Left lung (tissue), 4 donors: ENCODE measurements at regions not wholly inside any gene's neighbourhood (a gene's known extent, or its start where the extent isn't known, plus 50 kb on each side); places are given as distances from the start of the nearest gene placed in this dataset.

Experiments
- ATAC-seq: fragments of 200-7000 bp; cut with Tn5 transposase; one replicate; pipeline ENCODE4 v1.9.1; 2020; ENCODE audit warnings: moderate library complexity
- DNase-seq, 4 donors: peaks; one replicate each; pipeline ENCODE4 v3.0.0-alpha.2; 2013 to 2020
- H3K27ac ChIP-seq, 2 donors: fragments of 200-600 bp; sonication (generic) in 1 of 2; one replicate each; pipeline versions ENCODE4 v1.5.0 to v1.8.0; 2020 to 2021
- H3K27me3 ChIP-seq, 2 donors: fragments of 200-600 bp; sonication (generic) in 1 of 2; one replicate each; pipeline versions ENCODE4 v1.5.0 to v1.8.0; 2020 to 2021
- H3K36me3 ChIP-seq, 2 donors: fragments of 200-600 bp; sonication (generic) in 1 of 2; one replicate each; pipeline versions ENCODE4 v1.5.0 to v1.8.0; 2020 to 2021
- H3K4me1 ChIP-seq, 2 donors: fragments of 200-600 bp; one replicate each; pipeline ENCODE4 v1.8.0; 2021
- H3K4me3 ChIP-seq, 2 donors: fragments of 200-600 bp; sonication (generic) in 1 of 2; one replicate each; pipeline versions ENCODE4 v1.5.0 to v1.8.0; 2020 to 2021; ENCODE audit warnings: mild to moderate bottlenecking in 1 of 2
- H3K9me3 ChIP-seq, 2 donors: fragments of 200-600 bp; sonication (generic) in 1 of 2; one replicate each; pipeline versions ENCODE4 v1.5.0 to v1.8.0; 2020 to 2021
- CTCF ChIP-seq, 2 donors: fragments of 200-600 bp; sonication (generic) in 1 of 2; IDR thresholded peaks; one replicate each; pipeline versions ENCODE4 v1.5.0 to v1.8.0; 2021; ENCODE audit warnings: antibody characterized with exemption in 2 of 2
- intact Hi-C, 2 donors: fragments of 100-400 bp; cut with DNase I; formaldehyde crosslinking; loops; one replicate each; pipeline versions ENCODE4 v1.11.2 to v1.14.2; 2022
- donor health status: DM: no; HTN: yes; CAD: no.
- donor health status: DM: no; HTN: no; CAD: no.

GRCh38 chr18:67217551-67218166, 298.9 kb downstream of the DSEL start:
- DNase-seq, result peak in 2 of 4 donors; percentile 40 to 65
- Histone ChIP-seq H3K27ac (no peak overlapping the region), H3K4me3 (no peak overlapping the region), H3K27me3 (no peaks in the 10 kb centered on the region), H3K9me3 (no peaks in the 10 kb centered on the region), H3K4me1 (no peaks in the 10 kb centered on the region), H3K36me3 (no peaks in the 10 kb centered on the region)
- peak; percentile 60 to 78 for TF ChIP-seq CTCF (IDR thresholded peaks at IDR 0.05)
- intact Hi-C loops, result loop anchor here in 1 of 2 donors (10.0 kb wide), 1 partner anchor 1447 kb away; no protein-coding TSS in a partner anchor
- ATAC-seq, result peak; percentile 91

GRCh38 chr18:67216846-67217245, 299.7 kb downstream of the DSEL start:
- intact Hi-C loops, result loop anchor here in 1 of 2 donors (10.0 kb wide), 1 partner anchor 1448 kb away; no protein-coding TSS in a partner anchor
- no peak for ATAC-seq
- H3K36me3 ChIP-seq, result no peaks in the 10 kb centered on the region

GRCh38 chr18:67215686-67216085, 300.8 kb downstream of the DSEL start:
- no peak overlapping the region for H3K4me3 ChIP-seq
- no peak for TF ChIP-seq CTCF (IDR thresholded peaks at IDR 0.05)
- intact Hi-C loops, result loop anchor here in 1 of 2 donors (10.0 kb wide), 1 partner anchor 1449 kb away; no protein-coding TSS in a partner anchor
- no peaks in the 10 kb centered on the region for H3K4me1 ChIP-seq
- no peak overlapping the region for H3K27ac ChIP-seq
- H3K27me3 ChIP-seq, result no peaks in the 10 kb centered on the region
- ATAC-seq (no peak), DNase-seq (peak in 1 of 4 donors; percentile 76)
- no peaks in the 10 kb centered on the region for H3K36me3 ChIP-seq
- no peaks in the 10 kb centered on the region for H3K9me3 ChIP-seq

More at GRCh38 chr18:67216846-67217245, 299.7 kb downstream of the DSEL start:
- Histone ChIP-seq H3K4me1 (no peaks in the 10 kb centered on the region), H3K4me3 (no peak overlapping the region), H3K27me3 (no peaks in the 10 kb centered on the region), H3K9me3 (no peaks in the 10 kb centered on the region), H3K27ac (no peak overlapping the region)
- DNase-seq, result no peak
- TF ChIP-seq CTCF (IDR thresholded peaks at IDR 0.05), result no peak

- Histone ChIP-seq H3K4me3 (no peak overlapping the region), H3K36me3 (no peaks in the 10 kb centered on the region), H3K9me3 (no peaks in the 10 kb centered on the region), H3K27me3 (no peaks in the 10 kb centered on the region), H3K27ac (no peak overlapping the region), H3K4me1 (no peaks in the 10 kb centered on the region)
- DNase-seq, result no peak
- ATAC-seq, result no peak
- TF ChIP-seq CTCF (IDR thresholded peaks at IDR 0.05), result no peak
- intact Hi-C loops, result loop anchor here in 1 of 2 donors (10.0 kb wide), 1 partner anchor 1453 kb away; no protein-coding TSS in a partner anchor
Observed at GRCh38 chr18:67211646-67212045, 304.9 kb downstream of the DSEL start.

GRCh38 chr18:67200665-67201064, 315.9 kb downstream of the DSEL start:
- TF ChIP-seq CTCF (IDR thresholded peaks at IDR 0.05), result no peak
- intact Hi-C loops, result no loop called here

More at GRCh38 chr18:67200665-67201064, 315.9 kb downstream of the DSEL start:
- Histone ChIP-seq H3K4me3 (no peak overlapping the region), H3K9me3 (no peaks in the 10 kb centered on the region), H3K4me1 (no peaks in the 10 kb centered on the region), H3K27me3 (peaks cover 0 to 5% of the 10 kb centered on the region in 2 donors), H3K36me3 (no peaks in the 10 kb centered on the region), H3K27ac (no peak overlapping the region)
- DNase-seq, result peak in 1 of 4 donors; percentile 21
- no peak for ATAC-seq
